HG02884 (cell line): ENCODE measurements at regions not wholly inside any gene's neighbourhood (a gene's known extent, or its start where the extent isn't known, plus 50 kb on each side); places are given as distances from the start of the nearest gene placed in this dataset.

Experiments used
- ATAC-seq: cut with Tn5 transposase; IDR thresholded peaks from one replicate; pipeline ENCODE4 v1.9.1; 2021; ENCODE audit warnings: mild to moderate bottlenecking, moderate library complexity; ENCODE audit not compliant: unreplicated experiment

- ATAC-seq: no peak
Observed at GRCh38 chr18:11279461-11279860, 130.1 kb upstream of the PIEZO2 start.

- no peak for ATAC-seq
Observed at GRCh38 chr18:11276678-11277077, 127.3 kb upstream of the PIEZO2 start.

- ATAC-seq: no peak
Observed at GRCh38 chr18:11274144-11274794, 124.9 kb upstream of the PIEZO2 start.

- no peak for ATAC-seq
Observed at GRCh38 chr18:11272516-11272915, 123.1 kb upstream of the PIEZO2 start.

GRCh38 chr18:11271954-11272353, 122.6 kb upstream of the PIEZO2 start:
- no peak for ATAC-seq

GRCh38 chr18:11269257-11269656, 119.9 kb upstream of the PIEZO2 start:
- ATAC-seq: no peak

- no peak for ATAC-seq
Observed at GRCh38 chr18:11268741-11269233, 119.4 kb upstream of the PIEZO2 start.

GRCh38 chr18:11268153-11268552, 118.8 kb upstream of the PIEZO2 start:
- no peak for ATAC-seq

- ATAC-seq: no peak
Observed at GRCh38 chr18:11266781-11267480, 117.6 kb upstream of the PIEZO2 start.

- ATAC-seq: no peak
Observed at GRCh38 chr18:11261486-11261885, 112.1 kb upstream of the PIEZO2 start.

GRCh38 chr18:11260961-11261461, 111.6 kb upstream of the PIEZO2 start:
- ATAC-seq: no peak

GRCh38 chr18:11259469-11260150, 110.2 kb upstream of the PIEZO2 start:
- no peak for ATAC-seq

- ATAC-seq: no peak
Observed at GRCh38 chr18:11258039-11258610, 108.8 kb upstream of the PIEZO2 start.

- no peak for ATAC-seq
Observed at GRCh38 chr18:11256251-11256650, 106.9 kb upstream of the PIEZO2 start.

GRCh38 chr18:11251891-11252270, 102.5 kb upstream of the PIEZO2 start:
- no peak for ATAC-seq

- no peak for ATAC-seq
Observed at GRCh38 chr18:11251229-11251890, 102.0 kb upstream of the PIEZO2 start.

- no peak for ATAC-seq
Observed at GRCh38 chr18:11249391-11249790, 100.0 kb upstream of the PIEZO2 start.

- ATAC-seq: no peak
Observed at GRCh38 chr18:11247381-11247970, 98.1 kb upstream of the PIEZO2 start.

- no peak for ATAC-seq
Observed at GRCh38 chr18:11246495-11247300, 97.3 kb upstream of the PIEZO2 start.

- no peak for ATAC-seq
Observed at GRCh38 chr18:11245879-11246278, 96.5 kb upstream of the PIEZO2 start.
